ENCODE measurements at regions not wholly inside any gene's neighbourhood (a gene's known extent, or its start where the extent isn't known, plus 50 kb on each side); places are given as distances from the start of the nearest gene placed in this dataset.

- no peak for TF ChIP-seq CTCF (IDR thresholded peaks at IDR 0.05; ENCODE audit: poor library complexity)
- no peak for TF ChIP-seq EZH2 (IDR thresholded peaks at IDR 0.05; ENCODE audit: borderline replicate concordance)
- no peak for TF ChIP-seq EZH2phosphoT487 (IDR thresholded peaks at IDR 0.05; ENCODE audit: low read depth, severe bottlenecking, unreplicated experiment)
These were observed 91.3 kb upstream of the ZNF746 start for GRCh38 chr7:149588930-149589329.
